ENCODE measurements at regions not wholly inside any gene's neighbourhood (a gene's known extent, or its start where the extent isn't known, plus 50 kb on each side); places are given as distances from the start of the nearest gene placed in this dataset.
A peak's percentile ranks its signal among the peaks of the same experiment; 100 is the strongest.

DNA sequence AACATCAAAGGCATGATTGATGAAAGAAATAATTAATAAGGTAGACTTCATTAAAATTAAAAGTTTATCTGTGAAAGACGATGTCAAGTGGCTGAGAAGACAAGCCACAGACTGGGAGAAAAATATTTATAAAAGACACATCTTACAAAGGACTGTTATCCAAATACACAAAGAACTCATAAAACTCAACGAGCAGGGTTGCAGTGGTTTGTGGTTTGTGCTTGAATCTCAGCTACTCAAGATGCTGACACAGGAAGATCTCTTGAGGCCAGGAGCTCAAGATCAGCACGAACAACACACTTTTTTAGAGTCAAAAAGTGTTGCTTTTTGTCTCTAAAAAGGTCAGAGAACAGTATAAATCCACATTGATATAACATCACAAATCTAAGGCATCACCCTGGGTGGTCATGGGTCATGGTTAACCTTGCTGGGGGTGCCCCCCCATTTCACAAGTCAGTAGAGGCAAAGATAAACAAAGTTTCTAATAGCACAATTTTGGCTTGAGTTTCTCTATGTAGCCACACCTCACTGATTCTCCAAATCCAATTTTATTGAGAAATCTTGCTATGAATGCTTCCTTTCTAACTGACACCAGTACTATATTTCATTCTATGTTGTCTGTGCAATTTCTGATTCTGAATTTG lies 342.9 kb upstream of the RPS23 start:
- TF ChIP-seq, protein P1, sequence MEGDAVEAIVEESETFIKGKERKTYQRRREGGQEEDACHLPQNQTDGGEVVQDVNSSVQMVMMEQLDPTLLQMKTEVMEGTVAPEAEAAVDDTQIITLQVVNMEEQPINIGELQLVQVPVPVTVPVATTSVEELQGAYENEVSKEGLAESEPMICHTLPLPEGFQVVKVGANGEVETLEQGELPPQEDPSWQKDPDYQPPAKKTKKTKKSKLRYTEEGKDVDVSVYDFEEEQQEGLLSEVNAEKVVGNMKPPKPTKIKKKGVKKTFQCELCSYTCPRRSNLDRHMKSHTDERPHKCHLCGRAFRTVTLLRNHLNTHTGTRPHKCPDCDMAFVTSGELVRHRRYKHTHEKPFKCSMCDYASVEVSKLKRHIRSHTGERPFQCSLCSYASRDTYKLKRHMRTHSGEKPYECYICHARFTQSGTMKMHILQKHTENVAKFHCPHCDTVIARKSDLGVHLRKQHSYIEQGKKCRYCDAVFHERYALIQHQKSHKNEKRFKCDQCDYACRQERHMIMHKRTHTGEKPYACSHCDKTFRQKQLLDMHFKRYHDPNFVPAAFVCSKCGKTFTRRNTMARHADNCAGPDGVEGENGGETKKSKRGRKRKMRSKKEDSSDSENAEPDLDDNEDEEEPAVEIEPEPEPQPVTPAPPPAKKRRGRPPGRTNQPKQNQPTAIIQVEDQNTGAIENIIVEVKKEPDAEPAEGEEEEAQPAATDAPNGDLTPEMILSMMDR (IDR thresholded peaks at IDR 0.05; ENCODE audit: low read depth, low read length, missing control alignments), result no peak
- peak; percentile 44 for DNase-seq
- Histone ChIP-seq H3K27me3 (replicated peaks) (no peaks in the 10 kb centered on the region), H3K27ac (no peak overlapping the region), H3K4me3 (ENCODE audit: low read depth, low read length) (no peak overlapping the region), H3K36me3 (replicated peaks) (no peaks in the 10 kb centered on the region)
- in situ Hi-C loops (cut with HindIII; ENCODE audit: low pct_ligation_motif_present, low sequenced_read_pairs), result no loop called here

DNA sequence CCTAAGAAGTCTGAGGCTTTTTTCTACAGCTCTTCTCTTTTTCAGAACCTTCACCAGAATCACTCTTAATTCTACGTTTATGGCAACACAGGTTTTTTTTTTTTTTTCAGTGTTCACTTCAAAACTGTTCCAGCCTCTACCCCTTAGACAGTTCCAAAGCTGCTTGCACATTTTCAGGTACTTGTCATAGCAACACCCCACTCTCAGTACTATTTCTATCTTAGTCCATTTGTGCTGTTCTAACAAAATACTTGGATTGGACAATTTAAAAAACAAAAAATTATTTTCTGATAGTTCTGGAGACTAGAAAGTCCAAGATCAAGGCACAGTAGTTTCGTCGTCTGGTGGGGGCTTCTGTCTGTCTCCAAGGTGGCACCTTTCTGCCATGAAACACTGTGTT lies 340.9 kb upstream of the RPS23 start:
- Histone ChIP-seq H3K27ac (no peak overlapping the region), H3K36me3 (replicated peaks) (no peaks in the 10 kb centered on the region), H3K4me3 (ENCODE audit: low read depth, low read length) (no peak overlapping the region), H3K27me3 (replicated peaks) (no peaks in the 10 kb centered on the region)
- no peak for DNase-seq
- TF ChIP-seq, protein P1 (IDR thresholded peaks at IDR 0.05; ENCODE audit: low read depth, low read length, missing control alignments), result no peak
- in situ Hi-C loops (cut with HindIII; ENCODE audit: low pct_ligation_motif_present, low sequenced_read_pairs), result no loop called here

DNA sequence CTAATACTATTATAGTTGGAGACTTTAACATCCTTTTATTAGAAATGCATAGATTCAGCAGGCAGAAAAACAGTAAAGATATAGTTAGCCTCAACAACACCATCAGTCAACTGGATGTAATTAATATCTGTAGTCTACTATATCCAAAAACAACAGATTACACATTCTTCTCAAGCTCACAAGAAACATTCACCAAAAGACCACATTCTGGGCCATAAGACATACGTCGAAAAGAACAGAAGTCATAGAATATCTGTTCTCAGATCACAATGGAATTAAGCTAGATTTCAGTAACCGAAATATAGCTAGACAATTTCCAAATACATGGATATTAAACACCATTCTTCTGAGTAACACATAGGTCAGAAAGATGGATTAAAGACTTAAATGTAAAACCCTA lies 336.6 kb upstream of the RPS23 start:
- H3K27me3 ChIP-seq (replicated peaks), result no peaks in the 10 kb centered on the region
- no peak overlapping the region for H3K4me3 ChIP-seq (ENCODE audit: low read depth, low read length)

DNA sequence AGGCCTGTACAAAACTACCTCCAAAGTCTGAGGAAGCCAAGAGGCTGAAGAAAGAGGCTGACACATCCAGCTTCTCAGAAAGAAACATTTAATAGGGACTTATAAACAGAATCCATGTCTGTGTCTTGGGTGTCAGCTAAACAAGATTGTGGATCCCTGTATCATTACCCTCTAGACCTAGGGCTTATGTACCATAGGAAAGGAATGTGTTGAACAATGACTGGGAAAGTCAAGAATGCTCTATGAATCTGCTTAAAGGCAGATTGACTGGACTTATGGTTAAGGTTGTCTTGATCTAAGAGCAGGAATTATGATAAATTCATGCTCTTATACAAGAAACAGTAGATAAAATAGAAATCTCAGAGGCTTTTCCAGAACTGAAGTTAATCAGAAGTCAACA lies 335.7 kb upstream of the RPS23 start:
- in situ Hi-C loops (cut with HindIII; ENCODE audit: low pct_ligation_motif_present, low sequenced_read_pairs), result no loop called here
- H3K36me3 ChIP-seq (replicated peaks), result no peaks in the 10 kb centered on the region
- peak overlapping the region; percentile 33 for H3K27ac ChIP-seq
- TF ChIP-seq, protein P1 (IDR thresholded peaks at IDR 0.05; ENCODE audit: low read depth, low read length, missing control alignments), result no peak
- no peaks in the 10 kb centered on the region for H3K27me3 ChIP-seq (replicated peaks)
- DNase-seq, result no peak
- H3K4me3 ChIP-seq (ENCODE audit: low read depth, low read length), result no peak overlapping the region

More for the DNA sequence above, 336.6 kb upstream of the RPS23 start:
- Histone ChIP-seq H3K36me3 (replicated peaks) (no peaks in the 10 kb centered on the region), H3K27ac (no peak overlapping the region)
- in situ Hi-C loops (cut with HindIII; ENCODE audit: low pct_ligation_motif_present, low sequenced_read_pairs), result no loop called here
- no peak for DNase-seq
- TF ChIP-seq, protein P1 (IDR thresholded peaks at IDR 0.05; ENCODE audit: low read depth, low read length, missing control alignments), result no peak

DNA sequence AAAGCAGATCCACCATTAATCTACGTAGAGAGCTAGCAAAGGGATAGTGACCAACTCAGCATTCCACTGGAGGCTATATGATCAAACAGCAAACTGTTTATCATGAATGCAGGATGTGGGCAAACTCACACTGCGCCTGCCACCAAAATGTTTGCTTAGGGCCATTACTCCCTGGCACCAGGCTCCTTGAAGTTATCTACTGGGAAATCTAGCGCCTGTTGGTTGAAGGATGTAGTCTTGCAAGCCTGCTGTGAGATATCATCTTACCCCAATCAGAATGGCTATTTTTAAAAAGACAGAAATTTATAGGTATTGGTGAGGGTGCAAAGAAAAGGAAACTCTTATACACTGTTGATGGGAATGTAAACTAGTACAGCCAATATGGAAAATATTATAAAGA lies 332.5 kb upstream of the RPS23 start:
- Histone ChIP-seq H3K4me3 (ENCODE audit: low read depth, low read length) (no peak overlapping the region), H3K27me3 (replicated peaks) (no peaks in the 10 kb centered on the region), H3K27ac (no peak overlapping the region), H3K36me3 (replicated peaks) (no peaks in the 10 kb centered on the region)
- in situ Hi-C loops (cut with HindIII; ENCODE audit: low pct_ligation_motif_present, low sequenced_read_pairs), result no loop called here
- TF ChIP-seq, protein P1 (IDR thresholded peaks at IDR 0.05; ENCODE audit: low read depth, low read length, missing control alignments), result no peak
- no peak for DNase-seq

DNA sequence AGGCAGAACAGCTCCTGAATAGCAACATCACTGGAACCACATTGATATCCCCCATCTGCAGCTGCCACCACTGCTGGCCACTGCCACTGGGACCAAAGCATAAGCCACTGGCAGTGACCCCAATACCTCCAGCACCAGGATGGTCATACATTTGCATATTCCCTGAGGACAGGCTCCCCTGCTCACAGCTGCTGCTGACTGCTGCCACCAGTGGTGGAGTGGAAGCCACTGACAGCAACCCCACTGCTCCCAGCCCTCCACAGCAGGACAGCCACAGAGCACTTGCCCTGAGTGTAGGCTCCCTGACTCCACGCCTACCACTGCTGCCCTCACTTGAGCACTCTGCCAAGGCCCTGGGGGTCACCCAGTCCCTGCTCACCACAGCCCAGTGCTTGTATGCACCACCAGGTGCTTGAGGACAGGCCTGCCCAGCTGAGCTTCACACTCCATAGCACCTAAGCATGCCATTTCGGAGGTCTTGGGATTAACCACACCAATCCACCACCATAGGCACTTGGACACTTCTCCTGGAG lies 327.4 kb upstream of the RPS23 start:
- TF ChIP-seq, protein P1 (IDR thresholded peaks at IDR 0.05; ENCODE audit: low read depth, low read length, missing control alignments), result no peak

More for the DNA sequence above, 327.4 kb upstream of the RPS23 start:
- Histone ChIP-seq H3K4me3 (ENCODE audit: low read depth, low read length) (no peak overlapping the region), H3K27ac (no peak overlapping the region), H3K27me3 (replicated peaks) (no peaks in the 10 kb centered on the region), H3K36me3 (replicated peaks) (no peaks in the 10 kb centered on the region)
- DNase-seq, result no peak
- in situ Hi-C loops (cut with HindIII; ENCODE audit: low pct_ligation_motif_present, low sequenced_read_pairs), result no loop called here
